GM13976 (cell line): ENCODE measurements at regions not wholly inside any gene's neighbourhood (a gene's known extent, or its start where the extent isn't known, plus 50 kb on each side); places are given as distances from the start of the nearest gene placed in this dataset.
"Not testable (repeated sequence)": the region's sequence is repeated elsewhere in the genome, so short reads cannot be mapped to it uniquely, and the experiment has no call there.

Experiments used
- DNase-seq: peaks from one replicate; pipeline ENCODE4 v3.0.0; 2012; ENCODE audit warnings: low spot score
- CTCF ChIP-seq: IDR thresholded peaks from 2 replicates; pipeline ENCODE4 v1.5.1; 2012; ENCODE audit warnings: borderline replicate concordance, mild to moderate bottlenecking; ENCODE audit not compliant: insufficient read depth; ENCODE audit errors: extremely low read depth, missing control alignments, control extremely low read depth
- in situ Hi-C: fragments of 300-500 bp; cut with MboI; formaldehyde crosslinking; loops from one replicate; pipeline ENCODE4 v1.12.0; 2022; ENCODE audit warnings: low sequenced_read_pairs, mixed read lengths, inconsistent platforms; ENCODE audit not compliant: unreplicated experiment

- no peak for DNase-seq
- TF ChIP-seq CTCF = no peak
- in situ Hi-C loops = no loop called here
These were observed 91.6 kb downstream of the CMC2 start for GRCh38 chr16:80915079-80915450.

- DNase-seq = no peak
- in situ Hi-C loops = no loop called here
- no peak for TF ChIP-seq CTCF
These were observed 92.2 kb downstream of the CMC2 start for GRCh38 chr16:80914379-80915078.

- TF ChIP-seq CTCF = no peak
- no peak for DNase-seq
- in situ Hi-C loops = no loop called here
These were observed 93.3 kb downstream of the CMC2 start for GRCh38 chr16:80913397-80913796.

- in situ Hi-C loops = no loop called here
- DNase-seq = no peak
- TF ChIP-seq CTCF = no peak
These were observed 94.0 kb downstream of the CMC2 start for GRCh38 chr16:80912651-80913050.

- no peak for TF ChIP-seq CTCF
- DNase-seq = no peak
- in situ Hi-C loops = no loop called here
These were observed 96.3 kb downstream of the CMC2 start for GRCh38 chr16:80910434-80910833.

GRCh38 chr16:80909720-80910119 is 97.0 kb downstream of the CMC2 start:
- no peak for TF ChIP-seq CTCF
- no peak for DNase-seq

GRCh38 chr16:80906169-80906568 is 100.5 kb downstream of the CMC2 start:
- in situ Hi-C loops, DNase-seq: not testable (repeated sequence)

More at GRCh38 chr16:80909720-80910119, 97.0 kb downstream of the CMC2 start:
- in situ Hi-C loops = no loop called here
